A549 (cell line): ENCODE measurements at regions not wholly inside any gene's neighbourhood (a gene's known extent, or its start where the extent isn't known, plus 50 kb on each side); places are given as distances from the start of the nearest gene placed in this dataset.

ENCODE experiments used
- BHLHE40 ChIP-seq: IDR thresholded peaks from 2 replicates; pipeline ENCODE4 v1.6.1; 2012; ENCODE audit warnings: low read depth, low read length, inconsistent platforms
- CTCF ChIP-seq: fragments of >200 bp; sonication (Bioruptor Twin); formaldehyde crosslinking; IDR thresholded peaks from 3 replicates; pipeline ENCODE4 v1.5.1; 2016
- EP300 ChIP-seq, 2 experiments: fragments of >200 bp; sonication (Bioruptor Twin); formaldehyde crosslinking; IDR thresholded peaks; 2 replicates in 1 of 2; 3 replicates in 1 of 2; pipeline ENCODE4 v1.6.1; 2016 to 2017
- FOSL2 ChIP-seq, 2 experiments: fragments of 450-650 bp in 1 of 2; fragments of >200 bp in 1 of 2; sonication (Bioruptor Twin) in 1 of 2; formaldehyde crosslinking; IDR thresholded peaks; 2 replicates each; pipeline versions ENCODE4 v1.5.0 to v1.6.1; 2016 to 2020; ENCODE audit warnings: mild to moderate bottlenecking in 1 of 2, moderate library complexity in 1 of 2
- HOXA7 ChIP-seq: fragments of 250-450 bp; sonication (Bioruptor Pico); IDR thresholded peaks from 2 replicates; pipeline ENCODE4 v1.5.0; 2020; ENCODE audit warnings: mild to moderate bottlenecking, moderate library complexity
- KDM5A ChIP-seq: fragments of 200-600 bp; sonication (generic); IDR thresholded peaks from 2 replicates; pipeline ENCODE4 v1.6.1; 2016; ENCODE audit warnings: antibody characterized with exemption, mild to moderate bottlenecking
- POLR2A ChIP-seq: IDR thresholded peaks from 2 replicates; pipeline ENCODE4 v1.6.1; 2012; ENCODE audit warnings: mild to moderate bottlenecking, low read length
- RAD21 ChIP-seq, 2 experiments: fragments of >200 bp in 1 of 2; sonication (Bioruptor Twin) in 1 of 2; formaldehyde crosslinking in 1 of 2; IDR thresholded peaks in 1 of 2; conservative IDR thresholded peaks in 1 of 2; 2 replicates in 1 of 2; 3 replicates in 1 of 2; pipeline ENCODE4 v1.6.1; 2012 to 2018; ENCODE audit warnings: inconsistent platforms in 1 of 2
- REST ChIP-seq: fragments of 200-600 bp; sonication (generic); IDR thresholded peaks from 2 replicates; pipeline ENCODE4 v1.6.1; 2016; ENCODE audit warnings: antibody characterized with exemption, mild to moderate bottlenecking, moderate library complexity
- RNF2 ChIP-seq: fragments of 200-600 bp; sonication (generic); IDR thresholded peaks from 2 replicates; pipeline ENCODE4 v1.6.1; 2016; ENCODE audit warnings: low read depth, mild to moderate bottlenecking, antibody characterized with exemption, moderate library complexity, borderline replicate concordance
- ZSCAN20 ChIP-seq: fragments of 250-450 bp; sonication (Bioruptor Pico); IDR thresholded peaks from 2 replicates; pipeline ENCODE4 v1.8.0; 2022; ENCODE audit warnings: mild to moderate bottlenecking, moderate library complexity
- TF ChIP-seq, protein P1 (sequence below): IDR thresholded peaks from 2 replicates; pipeline ENCODE4 v1.6.1; 2012
- TF ChIP-seq, protein P2 (sequence below): IDR thresholded peaks from 2 replicates; pipeline ENCODE4 v1.6.1; 2012

DNA sequence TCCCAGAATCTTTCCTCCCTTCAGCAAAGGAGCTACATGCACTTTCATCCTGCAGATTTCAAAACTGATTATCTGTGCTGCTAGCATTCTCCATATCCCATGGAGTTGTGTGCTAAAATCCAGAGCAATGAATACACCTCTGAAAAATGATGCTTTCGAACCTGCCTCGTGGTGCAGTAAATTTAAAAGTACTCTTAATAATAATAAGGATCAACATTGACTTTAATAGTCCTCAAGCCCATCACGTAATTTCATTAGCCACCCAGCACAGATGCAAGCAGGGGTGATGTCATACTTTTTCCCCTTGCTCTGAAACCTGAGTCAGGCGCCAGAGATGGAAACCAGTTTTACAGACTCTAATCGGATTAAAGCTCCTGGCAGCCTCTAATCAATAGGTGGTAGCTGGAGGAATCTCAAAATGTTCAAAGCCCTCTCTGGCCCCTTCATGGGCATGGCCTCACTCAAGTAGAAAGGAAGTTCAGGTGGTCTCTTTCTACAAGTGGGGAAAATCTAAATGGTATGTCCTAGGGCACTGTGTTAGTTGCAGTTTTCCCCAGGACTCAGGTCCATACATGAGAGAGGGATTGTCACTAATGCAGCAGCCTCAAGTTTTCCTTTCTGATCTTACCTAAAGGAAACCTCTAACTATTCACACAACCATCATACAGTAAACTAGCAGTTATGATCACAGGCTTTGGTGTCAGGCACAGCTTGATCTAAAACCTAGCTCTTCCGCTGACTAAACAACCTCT lies 221.6 kb upstream of the SLC30A5 start:
- TF ChIP-seq CTCF (no peak), EP300 (IDR thresholded peaks at IDR 0.05) (no peak), POLR2A (no peak), KDM5A (no peak), RAD21 (conservative IDR thresholded peaks at IDR 0.05 in 1 of 2, IDR thresholded peaks at IDR 0.05 in 1 of 2) (no peak), FOSL2 (IDR thresholded peaks at IDR 0.05) (no peak), FOSL2 (CRISPR knock-in tag; IDR thresholded peaks at IDR 0.05) (no peak), HOXA7 (CRISPR knock-in tag) (no peak), BHLHE40 (no peak), ZSCAN20 (no peak), REST (no peak), RNF2 (no peak)
- TF ChIP-seq, protein P1, sequence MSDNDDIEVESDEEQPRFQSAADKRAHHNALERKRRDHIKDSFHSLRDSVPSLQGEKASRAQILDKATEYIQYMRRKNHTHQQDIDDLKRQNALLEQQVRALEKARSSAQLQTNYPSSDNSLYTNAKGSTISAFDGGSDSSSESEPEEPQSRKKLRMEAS = no peak
- TF ChIP-seq, protein P2, sequence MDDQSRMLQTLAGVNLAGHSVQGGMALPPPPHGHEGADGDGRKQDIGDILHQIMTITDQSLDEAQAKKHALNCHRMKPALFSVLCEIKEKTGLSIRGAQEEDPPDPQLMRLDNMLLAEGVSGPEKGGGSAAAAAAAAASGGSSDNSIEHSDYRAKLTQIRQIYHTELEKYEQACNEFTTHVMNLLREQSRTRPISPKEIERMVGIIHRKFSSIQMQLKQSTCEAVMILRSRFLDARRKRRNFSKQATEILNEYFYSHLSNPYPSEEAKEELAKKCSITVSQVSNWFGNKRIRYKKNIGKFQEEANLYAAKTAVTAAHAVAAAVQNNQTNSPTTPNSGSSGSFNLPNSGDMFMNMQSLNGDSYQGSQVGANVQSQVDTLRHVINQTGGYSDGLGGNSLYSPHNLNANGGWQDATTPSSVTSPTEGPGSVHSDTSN = no peak
